Fibroblast of skin of right quadriceps (primary cell): ENCODE measurements at regions not wholly inside any gene's neighbourhood (a gene's known extent, or its start where the extent isn't known, plus 50 kb on each side); places are given as distances from the start of the nearest gene placed in this dataset.
A peak's percentile ranks its signal among the peaks of the same experiment; 100 is the strongest.

Source experiments
- DNase-seq: peaks from one replicate; pipeline ENCODE4 v3.0.0-alpha.2; 2013

- peak; percentile 6 for DNase-seq
Observed at GRCh38 chrY:14895821-14896220, 371.5 kb downstream of the NLGN4Y start.

DNA sequence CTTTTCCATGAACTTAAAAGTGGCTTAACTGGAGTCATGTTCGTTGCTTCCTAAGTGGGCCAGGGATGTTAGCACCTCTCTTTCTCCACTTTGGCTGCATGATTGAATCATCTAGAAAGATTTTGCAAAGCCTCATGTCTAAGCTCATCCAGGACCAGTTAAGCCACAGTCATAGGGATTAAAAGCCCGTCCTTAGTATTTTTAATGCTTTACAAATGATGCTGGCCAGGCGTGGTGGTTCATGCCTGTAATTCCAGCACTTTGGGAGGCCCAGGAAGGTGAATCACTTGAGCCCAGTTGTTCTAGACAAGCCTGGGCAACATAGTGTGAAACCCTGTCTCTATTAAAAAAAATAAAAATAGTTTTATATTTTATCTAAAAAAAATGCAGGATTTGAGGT is 381.6 kb downstream of the NLGN4Y start:
- no peak for DNase-seq
